Retina (tissue), 1 donor: ENCODE measurements at regions not wholly inside any gene's neighbourhood (a gene's known extent, or its start where the extent isn't known, plus 50 kb on each side); places are given as distances from the start of the nearest gene placed in this dataset.

Experiments
- DNase-seq: peaks from one replicate; pipeline ENCODE4 v3.0.0-alpha.2; 2016

GRCh38 chr4:120415896-120416295, 349.2 kb upstream of the MAD2L1 start:
- no peak for DNase-seq

- DNase-seq, result no peak
These were observed 340.3 kb upstream of the MAD2L1 start for GRCh38 chr4:120406960-120407359.

- DNase-seq, result no peak
These were observed 336.6 kb upstream of the MAD2L1 start for GRCh38 chr4:120403296-120403695.

- no peak for DNase-seq
These were observed 333.8 kb upstream of the MAD2L1 start for GRCh38 chr4:120400441-120400840.

- DNase-seq, result no peak
These were observed 333.2 kb upstream of the MAD2L1 start for GRCh38 chr4:120399826-120400225.

- DNase-seq, result no peak
These were observed 329.1 kb upstream of the MAD2L1 start for GRCh38 chr4:120395746-120396145.

- DNase-seq, result no peak
These were observed 289.2 kb upstream of the MAD2L1 start for GRCh38 chr4:120355881-120356280.

GRCh38 chr4:120354381-120354780, 287.7 kb upstream of the MAD2L1 start:
- no peak for DNase-seq

GRCh38 chr4:120353235-120353634, 286.6 kb upstream of the MAD2L1 start:
- no peak for DNase-seq

- DNase-seq, result no peak
These were observed 286.1 kb upstream of the MAD2L1 start for GRCh38 chr4:120352739-120353138.

- DNase-seq, result no peak
These were observed 282.3 kb upstream of the MAD2L1 start for GRCh38 chr4:120348948-120349347.

- DNase-seq, result no peak
These were observed 281.9 kb upstream of the MAD2L1 start for GRCh38 chr4:120348521-120348920.

- DNase-seq, result no peak
These were observed 265.1 kb upstream of the MAD2L1 start for GRCh38 chr4:120331486-120332370.

- no peak for DNase-seq
These were observed 262.7 kb upstream of the MAD2L1 start for GRCh38 chr4:120329386-120329785.

- no peak for DNase-seq
These were observed 260.6 kb upstream of the MAD2L1 start for GRCh38 chr4:120327276-120327675.

- DNase-seq, result no peak
These were observed 252.6 kb upstream of the MAD2L1 start for GRCh38 chr4:120319046-120319767.

GRCh38 chr4:120318196-120318846, 251.7 kb upstream of the MAD2L1 start:
- DNase-seq, result peak; percentile 44

GRCh38 chr4:120317713-120318112, 251.1 kb upstream of the MAD2L1 start:
- no peak for DNase-seq

- no peak for DNase-seq
These were observed 249.8 kb upstream of the MAD2L1 start for GRCh38 chr4:120316416-120316815.

GRCh38 chr4:120314969-120315368, 248.3 kb upstream of the MAD2L1 start:
- no peak for DNase-seq

GRCh38 chr4:120304801-120305200, 238.2 kb upstream of the MAD2L1 start:
- no peak for DNase-seq

- no peak for DNase-seq
These were observed 233.0 kb upstream of the MAD2L1 start for GRCh38 chr4:120299631-120300030.

GRCh38 chr4:120293341-120293740, 226.7 kb upstream of the MAD2L1 start:
- no peak for DNase-seq

- DNase-seq, result no peak
These were observed 224.9 kb upstream of the MAD2L1 start for GRCh38 chr4:120291541-120291940.
